ENCODE measurements at regions not wholly inside any gene's neighbourhood (a gene's known extent, or its start where the extent isn't known, plus 50 kb on each side); places are given as distances from the start of the nearest gene placed in this dataset.

DNA sequence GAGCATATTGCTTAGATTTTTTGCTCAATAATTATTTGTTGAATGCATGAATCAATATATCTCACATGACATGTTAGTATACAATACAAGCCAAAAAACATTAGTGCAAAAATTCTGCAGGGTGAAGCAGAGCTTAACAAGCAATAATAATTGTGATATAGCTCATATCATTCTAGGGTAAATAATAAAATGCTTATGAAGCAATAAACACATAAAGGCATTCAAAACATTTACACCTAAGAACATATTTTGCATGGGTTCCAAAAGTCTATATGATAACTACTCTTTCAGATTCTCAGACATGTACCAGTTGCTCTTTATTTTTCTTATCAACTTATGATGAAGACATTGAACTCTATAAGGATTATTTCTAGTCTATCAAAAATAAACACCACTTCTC, 886.2 kb downstream of the TRHDE start:
- Histone ChIP-seq H3K4me1 (ENCODE audit: control insufficient read depth in 3 of 3, insufficient read depth in 3 of 3, low read length in 3 of 3) (no peaks in the 10 kb centered on the region), H3K9ac (ENCODE audit: low read depth in 1 of 3, low read length in 3 of 3) (no peak overlapping the region), H3K27ac (ENCODE audit: low read depth, low read length) (no peak overlapping the region), H3K4me3 (ENCODE audit: low read length in 3 of 3) (no peak overlapping the region), H3K27me3 (ENCODE audit: control insufficient read depth in 3 of 3, insufficient read depth in 3 of 3, low read length in 3 of 3) (no peaks in the 10 kb centered on the region), H3K36me3 (ENCODE audit: control insufficient read depth in 3 of 3, insufficient read depth in 3 of 3, low read length in 3 of 3) (no peaks in the 10 kb centered on the region), H3K9me3 (ENCODE audit: control insufficient read depth in 3 of 3, low read length in 3 of 3) (no peaks in the 10 kb centered on the region)

DNA sequence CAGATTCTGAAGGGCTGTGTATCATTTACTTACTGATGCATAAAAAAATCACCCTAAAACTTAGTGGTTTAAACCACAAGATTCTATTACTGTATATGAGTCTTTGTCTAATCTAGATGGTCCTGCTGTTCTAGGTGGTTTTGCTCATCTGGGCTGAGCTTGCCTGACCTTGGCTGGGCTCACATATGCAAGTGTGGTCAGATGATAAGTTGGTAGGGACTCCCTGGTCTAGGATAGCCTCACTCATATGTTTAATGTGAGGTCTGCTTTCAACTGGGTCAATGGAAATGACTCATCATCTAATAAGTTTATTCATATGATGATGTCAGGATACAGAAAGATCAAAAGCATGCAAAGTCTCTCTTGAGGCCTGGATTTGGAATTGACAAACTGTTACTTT, 887.8 kb downstream of the TRHDE start:
- Histone ChIP-seq H3K27me3 (ENCODE audit: control insufficient read depth in 3 of 3, insufficient read depth in 3 of 3, low read length in 3 of 3) (no peaks in the 10 kb centered on the region), H3K9me3 (ENCODE audit: control insufficient read depth in 3 of 3, low read length in 3 of 3) (no peaks in the 10 kb centered on the region), H3K9ac (ENCODE audit: low read depth in 1 of 3, low read length in 3 of 3) (no peak overlapping the region), H3K4me1 (ENCODE audit: control insufficient read depth in 3 of 3, insufficient read depth in 3 of 3, low read length in 3 of 3) (no peaks in the 10 kb centered on the region), H3K27ac (ENCODE audit: low read depth, low read length) (no peak overlapping the region), H3K4me3 (ENCODE audit: low read length in 3 of 3) (no peak overlapping the region), H3K36me3 (ENCODE audit: control insufficient read depth in 3 of 3, insufficient read depth in 3 of 3, low read length in 3 of 3) (no peaks in the 10 kb centered on the region)

DNA sequence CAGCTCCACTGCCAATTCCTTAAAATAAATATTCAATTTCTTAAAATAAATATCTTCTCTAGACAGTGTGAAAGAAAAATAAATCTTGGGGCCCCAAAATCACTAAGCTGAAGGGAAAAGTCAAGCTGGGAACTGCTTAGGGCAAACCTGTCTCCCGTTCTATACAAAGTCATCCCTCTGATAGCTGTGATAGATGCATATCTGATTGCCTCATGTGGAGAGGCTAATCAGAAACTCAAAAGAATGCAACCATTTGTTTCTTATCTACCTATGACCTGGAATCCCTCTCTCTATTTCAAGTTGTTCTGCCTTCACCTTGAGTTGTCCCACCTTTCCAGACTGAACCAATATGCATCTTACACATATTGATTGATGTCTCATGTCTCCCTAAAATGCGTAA, 889.8 kb downstream of the TRHDE start:
- Histone ChIP-seq H3K27ac (ENCODE audit: low read depth, low read length) (no peak overlapping the region), H3K27me3 (ENCODE audit: control insufficient read depth in 3 of 3, insufficient read depth in 3 of 3, low read length in 3 of 3) (no peaks in the 10 kb centered on the region), H3K4me1 (ENCODE audit: control insufficient read depth in 3 of 3, insufficient read depth in 3 of 3, low read length in 3 of 3) (no peaks in the 10 kb centered on the region), H3K36me3 (ENCODE audit: control insufficient read depth in 3 of 3, insufficient read depth in 3 of 3, low read length in 3 of 3) (no peaks in the 10 kb centered on the region), H3K9me3 (ENCODE audit: control insufficient read depth in 3 of 3, low read length in 3 of 3) (no peaks in the 10 kb centered on the region), H3K4me3 (ENCODE audit: low read length in 3 of 3) (no peak overlapping the region), H3K9ac (ENCODE audit: low read depth in 1 of 3, low read length in 3 of 3) (no peak overlapping the region)

DNA sequence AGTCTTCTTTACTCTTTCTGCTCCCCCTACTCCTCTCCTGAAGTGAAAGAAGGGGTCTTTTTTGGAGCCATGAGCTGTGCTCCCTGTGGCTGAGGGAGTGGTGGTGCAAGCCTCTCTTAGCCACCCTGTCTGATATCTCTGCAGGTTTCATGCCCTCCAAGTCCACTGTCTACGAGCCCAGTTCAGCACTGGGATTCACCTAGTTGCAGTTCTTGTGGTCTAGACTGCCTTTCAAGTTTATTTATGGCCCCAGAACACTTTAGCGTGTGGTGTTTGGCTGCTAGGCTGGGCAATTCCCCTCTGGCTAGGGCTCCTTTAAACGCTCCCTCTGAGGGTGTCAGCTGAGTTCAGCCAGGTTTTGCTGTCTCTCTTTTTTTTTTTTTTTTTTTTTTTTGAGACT, 908.6 kb downstream of the TRHDE start:
- Histone ChIP-seq H3K4me1 (ENCODE audit: control insufficient read depth in 3 of 3, insufficient read depth in 3 of 3, low read length in 3 of 3) (no peaks in the 10 kb centered on the region), H3K9ac (ENCODE audit: low read depth in 1 of 3, low read length in 3 of 3) (no peak overlapping the region), H3K9me3 (ENCODE audit: control insufficient read depth in 3 of 3, low read length in 3 of 3) (peaks cover 0 to 13% (median 12%) of the 10 kb centered on the region in 3 donors), H3K36me3 (ENCODE audit: control insufficient read depth in 3 of 3, insufficient read depth in 3 of 3, low read length in 3 of 3) (no peaks in the 10 kb centered on the region), H3K27me3 (ENCODE audit: control insufficient read depth in 3 of 3, insufficient read depth in 3 of 3, low read length in 3 of 3) (no peaks in the 10 kb centered on the region), H3K4me3 (ENCODE audit: low read length in 3 of 3) (no peak overlapping the region), H3K27ac (ENCODE audit: low read depth, low read length) (no peak overlapping the region)

DNA sequence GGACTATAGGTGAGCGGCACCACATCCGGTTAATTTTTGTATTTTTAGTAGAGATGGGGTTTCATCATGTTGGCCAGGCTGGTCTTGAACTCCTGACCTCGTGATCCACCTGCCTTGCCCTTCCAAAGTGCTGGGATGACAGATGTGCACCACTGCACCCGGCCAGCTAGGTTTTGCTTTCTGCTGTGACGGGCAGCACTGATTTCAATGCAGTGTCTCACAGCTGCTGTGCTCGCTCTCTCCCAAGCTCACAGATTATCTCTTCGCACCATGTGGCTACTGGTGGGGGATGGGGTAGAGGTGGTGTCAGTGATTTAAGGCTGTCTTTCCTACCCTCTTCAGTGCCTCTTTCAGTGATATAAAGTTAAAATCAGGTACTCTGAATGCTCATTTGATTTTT, 909.1 kb downstream of the TRHDE start:
- Histone ChIP-seq H3K27me3 (ENCODE audit: control insufficient read depth in 3 of 3, insufficient read depth in 3 of 3, low read length in 3 of 3) (no peaks in the 10 kb centered on the region), H3K36me3 (ENCODE audit: control insufficient read depth in 3 of 3, insufficient read depth in 3 of 3, low read length in 3 of 3) (no peaks in the 10 kb centered on the region), H3K4me1 (ENCODE audit: control insufficient read depth in 3 of 3, insufficient read depth in 3 of 3, low read length in 3 of 3) (no peaks in the 10 kb centered on the region), H3K27ac (ENCODE audit: low read depth, low read length) (no peak overlapping the region), H3K9ac (ENCODE audit: low read depth in 1 of 3, low read length in 3 of 3) (no peak overlapping the region), H3K4me3 (ENCODE audit: low read length in 3 of 3) (no peak overlapping the region), H3K9me3 (ENCODE audit: control insufficient read depth in 3 of 3, low read length in 3 of 3) (peaks cover 0 to 16% (median 13%) of the 10 kb centered on the region in 3 donors)

DNA sequence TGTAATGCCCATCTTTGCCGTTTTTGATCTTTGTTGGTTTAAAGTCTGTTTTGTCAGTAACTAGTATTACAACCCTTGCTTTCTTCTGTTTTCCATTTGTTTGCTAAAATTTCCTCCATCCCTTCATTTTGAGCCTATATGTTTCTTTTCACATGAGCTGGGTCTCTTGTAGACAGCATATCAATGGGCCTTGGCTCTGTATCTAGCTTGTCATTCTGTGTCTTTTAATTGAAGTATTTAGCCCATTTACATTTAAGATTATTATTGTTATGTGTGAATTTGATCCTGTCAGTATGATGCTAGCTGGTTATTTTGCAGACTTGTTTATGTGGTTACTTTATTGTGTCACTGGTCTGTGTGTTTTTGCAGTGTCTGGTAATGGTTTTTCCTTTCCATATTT, 913.2 kb downstream of the TRHDE start:
- no peak overlapping the region for H3K4me3 ChIP-seq (ENCODE audit: low read length in 3 of 3)
- H3K36me3 ChIP-seq (ENCODE audit: control insufficient read depth in 3 of 3, insufficient read depth in 3 of 3, low read length in 3 of 3): no peaks in the 10 kb centered on the region
- peaks cover 0 to 13% (median 8%) of the 10 kb centered on the region in 3 donors for H3K9me3 ChIP-seq (ENCODE audit: control insufficient read depth in 3 of 3, low read length in 3 of 3)
- no peak overlapping the region for H3K27ac ChIP-seq (ENCODE audit: low read depth, low read length)
- H3K27me3 ChIP-seq (ENCODE audit: control insufficient read depth in 3 of 3, insufficient read depth in 3 of 3, low read length in 3 of 3): no peaks in the 10 kb centered on the region
- no peaks in the 10 kb centered on the region for H3K4me1 ChIP-seq (ENCODE audit: control insufficient read depth in 3 of 3, insufficient read depth in 3 of 3, low read length in 3 of 3)
- no peak overlapping the region for H3K9ac ChIP-seq (ENCODE audit: low read depth in 1 of 3, low read length in 3 of 3)

DNA sequence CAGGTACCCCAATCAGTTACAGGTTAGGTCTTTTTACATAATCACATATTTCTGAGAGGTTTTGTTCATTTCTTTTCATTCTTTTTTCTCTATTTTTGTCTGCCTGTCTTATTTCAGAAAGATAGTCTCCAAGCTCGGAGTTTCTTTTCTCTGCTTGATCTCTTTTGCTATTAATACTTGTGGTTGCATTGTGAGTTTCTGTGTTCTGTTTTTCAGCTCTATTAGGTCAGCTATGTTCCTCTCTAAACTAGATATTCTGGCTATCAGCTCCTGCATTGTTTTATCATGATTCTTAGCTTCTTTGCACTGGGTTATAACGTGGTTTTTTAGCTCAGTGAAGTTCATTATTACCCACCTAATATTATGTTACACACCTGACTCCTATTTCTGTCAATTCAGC, 914.1 kb downstream of the TRHDE start:
- Histone ChIP-seq H3K27me3 (ENCODE audit: control insufficient read depth in 3 of 3, insufficient read depth in 3 of 3, low read length in 3 of 3) (no peaks in the 10 kb centered on the region), H3K4me3 (ENCODE audit: low read length in 3 of 3) (no peak overlapping the region), H3K4me1 (ENCODE audit: control insufficient read depth in 3 of 3, insufficient read depth in 3 of 3, low read length in 3 of 3) (no peaks in the 10 kb centered on the region), H3K27ac (ENCODE audit: low read depth, low read length) (no peak overlapping the region), H3K9me3 (ENCODE audit: control insufficient read depth in 3 of 3, low read length in 3 of 3) (peaks cover 0 to 13% (median 8%) of the 10 kb centered on the region in 3 donors), H3K9ac (ENCODE audit: low read depth in 1 of 3, low read length in 3 of 3) (no peak overlapping the region), H3K36me3 (ENCODE audit: control insufficient read depth in 3 of 3, insufficient read depth in 3 of 3, low read length in 3 of 3) (no peaks in the 10 kb centered on the region)

DNA sequence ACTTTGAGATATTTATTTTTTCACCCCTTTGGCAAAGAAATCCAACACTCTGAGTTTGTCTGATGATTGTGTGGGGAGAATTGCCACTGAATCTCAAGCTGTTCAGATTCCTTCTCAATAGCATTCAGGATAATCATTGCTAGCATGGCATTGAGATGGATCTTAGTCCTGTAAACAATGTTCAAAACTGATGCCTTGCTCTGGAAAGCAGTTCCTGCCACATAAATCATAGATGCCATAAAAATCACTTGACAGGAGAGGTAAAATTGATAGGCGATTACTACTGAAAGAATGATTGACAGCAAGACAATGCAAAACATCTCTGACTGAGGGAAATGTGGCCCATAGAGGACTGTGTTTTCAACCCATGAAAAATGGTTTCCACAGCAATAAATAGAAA, 915.6 kb downstream of the TRHDE start:
- H3K36me3 ChIP-seq (ENCODE audit: control insufficient read depth in 3 of 3, insufficient read depth in 3 of 3, low read length in 3 of 3): no peaks in the 10 kb centered on the region
- no peak overlapping the region for H3K9ac ChIP-seq (ENCODE audit: low read depth in 1 of 3, low read length in 3 of 3)
- H3K9me3 ChIP-seq (ENCODE audit: control insufficient read depth in 3 of 3, low read length in 3 of 3): peaks cover 0 to 13% (median 8%) of the 10 kb centered on the region in 3 donors

DNA sequence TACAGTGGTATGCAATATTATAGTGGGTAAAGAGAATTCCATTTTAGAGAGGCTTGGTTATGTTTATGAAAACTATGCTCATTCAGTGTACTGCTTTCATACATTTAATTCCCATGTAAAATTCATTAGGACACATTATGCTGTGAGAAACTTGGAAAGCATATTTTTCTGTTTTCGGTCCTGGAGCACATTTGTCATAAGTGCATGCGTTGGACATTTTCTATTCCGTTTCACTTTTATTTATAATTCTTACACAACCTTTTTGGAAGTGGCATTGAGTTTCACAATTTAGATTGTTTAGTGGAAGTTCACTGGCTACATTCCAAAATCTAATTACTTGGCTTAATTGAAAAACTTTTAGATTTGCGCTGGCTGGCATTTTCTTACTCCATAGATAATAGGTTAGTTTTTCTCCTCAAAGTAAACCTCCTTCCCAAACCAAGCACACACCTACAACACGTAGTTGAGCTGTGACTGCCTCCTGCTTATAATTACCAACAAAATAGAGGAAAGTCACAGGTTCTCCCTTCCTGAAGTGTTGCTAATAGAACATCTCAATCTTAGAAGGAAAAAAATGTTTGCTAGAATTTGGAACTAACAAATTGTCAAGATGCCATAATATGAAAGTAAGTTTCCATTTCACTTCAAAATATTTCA, 938.5 kb downstream of the TRHDE start:
- H3K27ac ChIP-seq (ENCODE audit: low read depth, low read length): no peak overlapping the region

More for the DNA sequence above, 915.6 kb downstream of the TRHDE start:
- Histone ChIP-seq H3K27ac (ENCODE audit: low read depth, low read length) (no peak overlapping the region), H3K4me1 (ENCODE audit: control insufficient read depth in 3 of 3, insufficient read depth in 3 of 3, low read length in 3 of 3) (no peaks in the 10 kb centered on the region), H3K27me3 (ENCODE audit: control insufficient read depth in 3 of 3, insufficient read depth in 3 of 3, low read length in 3 of 3) (no peaks in the 10 kb centered on the region), H3K4me3 (ENCODE audit: low read length in 3 of 3) (no peak overlapping the region)

DNA sequence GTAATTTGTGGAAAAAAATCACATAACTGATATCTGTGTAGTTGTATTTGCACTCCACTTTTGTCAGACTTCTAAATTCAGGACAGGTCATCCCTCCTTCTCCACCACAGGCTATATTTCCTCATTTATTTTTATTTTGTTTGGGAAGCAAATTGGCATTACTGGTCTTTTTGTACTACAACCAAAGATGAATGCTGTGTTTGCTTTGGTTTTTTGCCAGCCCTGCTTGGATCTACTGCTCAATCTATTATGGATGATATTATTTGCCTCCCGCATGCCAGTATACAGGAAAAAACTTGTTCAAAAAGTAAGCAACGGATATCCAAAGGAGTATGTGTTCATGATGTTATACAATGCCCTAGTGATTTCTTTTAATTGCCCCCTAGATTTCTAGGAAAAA, 948.8 kb downstream of the TRHDE start:
- H3K9me3 ChIP-seq (ENCODE audit: control insufficient read depth in 3 of 3, low read length in 3 of 3): no peaks in the 10 kb centered on the region

More for the DNA sequence above, 938.5 kb downstream of the TRHDE start:
- H3K9ac ChIP-seq (ENCODE audit: low read depth in 1 of 3, low read length in 3 of 3): no peak overlapping the region
- no peaks in the 10 kb centered on the region for H3K27me3 ChIP-seq (ENCODE audit: control insufficient read depth in 3 of 3, insufficient read depth in 3 of 3, low read length in 3 of 3)
- no peak overlapping the region for H3K4me3 ChIP-seq (ENCODE audit: low read length in 3 of 3)
- no peaks in the 10 kb centered on the region for H3K36me3 ChIP-seq (ENCODE audit: control insufficient read depth in 3 of 3, insufficient read depth in 3 of 3, low read length in 3 of 3)
- no peaks in the 10 kb centered on the region for H3K9me3 ChIP-seq (ENCODE audit: control insufficient read depth in 3 of 3, low read length in 3 of 3)
- no peaks in the 10 kb centered on the region for H3K4me1 ChIP-seq (ENCODE audit: control insufficient read depth in 3 of 3, insufficient read depth in 3 of 3, low read length in 3 of 3)

More for the DNA sequence above, 948.8 kb downstream of the TRHDE start:
- H3K36me3 ChIP-seq (ENCODE audit: control insufficient read depth in 3 of 3, insufficient read depth in 3 of 3, low read length in 3 of 3): no peaks in the 10 kb centered on the region
- H3K27ac ChIP-seq (ENCODE audit: low read depth, low read length): no peak overlapping the region
- no peak overlapping the region for H3K4me3 ChIP-seq (ENCODE audit: low read length in 3 of 3)
- no peaks in the 10 kb centered on the region for H3K4me1 ChIP-seq (ENCODE audit: control insufficient read depth in 3 of 3, insufficient read depth in 3 of 3, low read length in 3 of 3)
- H3K27me3 ChIP-seq (ENCODE audit: control insufficient read depth in 3 of 3, insufficient read depth in 3 of 3, low read length in 3 of 3): no peaks in the 10 kb centered on the region
- no peak overlapping the region for H3K9ac ChIP-seq (ENCODE audit: low read depth in 1 of 3, low read length in 3 of 3)

Data from skeletal muscle tissue (tissue), 3 donors.